Retinal pigment epithelial cell (primary cell): ENCODE measurements at regions not wholly inside any gene's neighbourhood (a gene's known extent, or its start where the extent isn't known, plus 50 kb on each side); places are given as distances from the start of the nearest gene placed in this dataset.

Experiments used
- DNase-seq: peaks from one replicate; pipeline ENCODE4 v3.0.0-alpha.2; 2010; ENCODE audit warnings: low read depth
- H3K4me3 ChIP-seq: 2 replicates; pipeline ENCODE4 v1.5.1; 2011; ENCODE audit warnings: mild to moderate bottlenecking, low read length, control low read depth, moderate library complexity
- TF ChIP-seq, protein P1 (sequence below): conservative IDR thresholded peaks from 2 replicates; pipeline ENCODE4 v1.5.1; 2011; ENCODE audit warnings: low read depth, low read length, control low read depth, inconsistent platforms

DNA sequence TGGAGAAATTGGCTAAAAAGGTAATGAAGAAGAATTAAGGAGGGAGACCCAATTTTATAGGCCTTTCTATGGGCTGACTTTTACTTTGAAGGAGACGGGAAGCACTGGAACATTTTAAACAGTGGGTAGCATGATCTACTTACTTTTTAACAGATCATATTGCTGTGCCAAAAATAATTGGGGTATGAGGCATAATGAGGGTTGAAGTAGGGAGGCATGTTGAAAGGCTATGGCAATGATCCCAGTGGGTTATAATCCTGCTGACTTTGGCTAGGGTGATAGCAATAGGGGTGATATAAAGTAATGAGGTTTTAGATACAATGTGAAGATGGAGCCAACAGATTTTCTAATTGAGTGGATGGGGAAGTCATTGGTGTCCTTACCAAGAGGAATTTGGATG is 73.2 kb downstream of the GPR37 start:
- TF ChIP-seq, protein P1, sequence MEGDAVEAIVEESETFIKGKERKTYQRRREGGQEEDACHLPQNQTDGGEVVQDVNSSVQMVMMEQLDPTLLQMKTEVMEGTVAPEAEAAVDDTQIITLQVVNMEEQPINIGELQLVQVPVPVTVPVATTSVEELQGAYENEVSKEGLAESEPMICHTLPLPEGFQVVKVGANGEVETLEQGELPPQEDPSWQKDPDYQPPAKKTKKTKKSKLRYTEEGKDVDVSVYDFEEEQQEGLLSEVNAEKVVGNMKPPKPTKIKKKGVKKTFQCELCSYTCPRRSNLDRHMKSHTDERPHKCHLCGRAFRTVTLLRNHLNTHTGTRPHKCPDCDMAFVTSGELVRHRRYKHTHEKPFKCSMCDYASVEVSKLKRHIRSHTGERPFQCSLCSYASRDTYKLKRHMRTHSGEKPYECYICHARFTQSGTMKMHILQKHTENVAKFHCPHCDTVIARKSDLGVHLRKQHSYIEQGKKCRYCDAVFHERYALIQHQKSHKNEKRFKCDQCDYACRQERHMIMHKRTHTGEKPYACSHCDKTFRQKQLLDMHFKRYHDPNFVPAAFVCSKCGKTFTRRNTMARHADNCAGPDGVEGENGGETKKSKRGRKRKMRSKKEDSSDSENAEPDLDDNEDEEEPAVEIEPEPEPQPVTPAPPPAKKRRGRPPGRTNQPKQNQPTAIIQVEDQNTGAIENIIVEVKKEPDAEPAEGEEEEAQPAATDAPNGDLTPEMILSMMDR: no peak
- no peak overlapping the region for H3K4me3 ChIP-seq
- peak; percentile 47 for DNase-seq

DNA sequence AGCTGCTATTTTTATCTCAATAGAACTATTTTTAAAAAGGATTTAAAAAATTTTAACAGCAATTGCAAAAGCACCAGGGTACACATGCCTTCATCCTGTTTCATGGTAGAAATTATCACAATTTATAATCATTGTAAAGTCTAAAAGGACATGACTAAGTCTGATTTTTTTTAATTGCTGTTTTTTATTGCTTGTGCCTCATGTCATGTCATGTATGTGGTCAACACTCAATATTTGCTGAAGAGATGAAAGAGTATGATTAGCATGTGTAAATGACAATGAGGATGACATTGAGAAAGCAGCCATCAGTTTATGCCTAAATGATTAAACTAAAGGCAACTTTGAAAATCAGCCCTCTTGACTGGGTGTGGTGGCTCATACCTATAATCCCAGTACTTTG is 74.8 kb downstream of the GPR37 start:
- TF ChIP-seq, protein P1: no peak
- no peak overlapping the region for H3K4me3 ChIP-seq
- DNase-seq: no peak

DNA sequence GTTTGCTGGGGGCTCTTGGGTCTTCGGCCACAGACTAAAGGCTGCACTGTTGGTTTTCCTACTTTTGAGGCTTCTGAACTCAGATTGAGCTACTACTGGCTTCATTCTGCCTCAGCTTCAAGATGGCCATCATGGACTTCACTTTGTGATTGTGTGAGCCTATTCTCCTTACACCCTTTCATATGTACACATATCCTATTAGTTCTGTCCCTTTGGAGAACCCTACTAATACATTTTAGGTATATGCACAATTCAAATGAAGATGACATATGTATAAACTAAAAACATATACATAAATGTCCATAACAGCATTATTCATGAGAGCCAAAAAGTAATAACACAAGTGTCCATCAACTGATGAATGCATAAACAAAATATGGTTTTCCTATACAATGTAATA is 75.7 kb downstream of the GPR37 start:
- TF ChIP-seq, protein P1: no peak
- no peak for DNase-seq
- H3K4me3 ChIP-seq: no peak overlapping the region

DNA sequence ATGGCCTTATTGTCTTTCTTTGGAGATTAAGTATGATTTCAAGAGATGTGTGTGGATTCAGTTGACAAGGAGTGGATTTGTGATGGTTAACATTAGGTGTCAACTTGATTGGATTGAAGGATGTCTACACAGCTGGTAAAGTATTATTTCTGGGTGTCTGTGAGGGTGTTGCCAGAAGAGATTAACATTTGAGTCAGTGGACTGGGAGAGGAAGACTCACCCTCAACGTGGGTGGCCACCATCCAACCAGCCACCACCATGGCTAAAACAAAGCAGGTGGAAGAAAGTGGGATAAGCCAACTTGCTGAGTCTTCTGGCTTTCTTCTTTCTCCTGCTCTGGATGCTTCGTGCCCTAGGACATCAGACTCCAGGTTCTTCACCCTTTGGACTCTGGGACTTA is 76.1 kb downstream of the GPR37 start:
- no peak for DNase-seq
- no peak overlapping the region for H3K4me3 ChIP-seq
- TF ChIP-seq, protein P1: no peak

DNA sequence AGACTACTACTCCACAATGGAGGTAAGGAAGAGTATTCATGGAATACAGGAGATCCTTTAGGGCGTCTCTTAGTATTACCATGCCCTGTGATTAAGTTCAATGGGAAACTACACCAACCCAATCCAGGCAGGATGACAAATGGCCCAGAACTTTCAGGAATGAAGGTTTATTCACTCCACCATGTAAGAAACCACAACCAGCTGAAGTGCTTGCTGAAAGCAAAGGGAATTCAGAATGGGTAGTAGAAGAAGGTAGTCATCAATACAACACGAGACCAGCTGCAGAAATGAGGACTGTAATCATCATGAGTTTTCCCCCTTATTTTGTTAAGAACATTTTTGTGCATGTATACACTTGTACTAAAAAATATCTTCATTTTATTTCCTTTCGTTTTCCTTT is 76.6 kb downstream of the GPR37 start:
- H3K4me3 ChIP-seq: no peak overlapping the region
- no peak for DNase-seq
- TF ChIP-seq, protein P1: no peak

DNA sequence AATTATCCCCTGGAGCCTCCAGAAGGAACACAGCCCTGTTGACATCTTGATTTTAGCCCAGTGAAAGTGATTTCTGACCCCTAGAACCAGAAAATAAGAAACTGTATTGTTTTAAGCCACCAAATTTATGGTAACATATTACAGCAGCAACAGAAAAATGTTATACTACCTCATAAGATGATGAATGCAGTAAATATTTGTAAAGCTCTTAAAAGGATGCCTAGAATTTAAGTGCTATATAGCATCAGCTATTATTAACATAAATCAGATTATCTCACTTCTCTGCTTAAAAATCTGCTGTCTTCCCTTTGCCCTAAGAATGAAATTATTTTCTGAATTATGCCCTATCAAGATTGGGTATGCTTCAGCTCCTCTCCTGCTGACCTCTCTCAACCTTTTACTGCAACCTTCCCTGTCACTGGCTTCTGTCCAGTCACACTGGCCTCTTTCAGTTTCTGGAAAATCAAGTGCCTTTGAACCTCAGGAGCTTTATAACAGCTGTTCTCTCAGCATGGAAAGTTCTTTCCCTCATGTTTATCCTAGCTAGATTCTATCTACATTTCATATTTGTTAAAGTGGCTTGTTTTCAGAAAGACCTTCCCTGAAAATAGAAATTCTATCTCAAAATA is 78.9 kb downstream of the GPR37 start:
- TF ChIP-seq, protein P1: no peak
- no peak overlapping the region for H3K4me3 ChIP-seq
- no peak for DNase-seq

DNA sequence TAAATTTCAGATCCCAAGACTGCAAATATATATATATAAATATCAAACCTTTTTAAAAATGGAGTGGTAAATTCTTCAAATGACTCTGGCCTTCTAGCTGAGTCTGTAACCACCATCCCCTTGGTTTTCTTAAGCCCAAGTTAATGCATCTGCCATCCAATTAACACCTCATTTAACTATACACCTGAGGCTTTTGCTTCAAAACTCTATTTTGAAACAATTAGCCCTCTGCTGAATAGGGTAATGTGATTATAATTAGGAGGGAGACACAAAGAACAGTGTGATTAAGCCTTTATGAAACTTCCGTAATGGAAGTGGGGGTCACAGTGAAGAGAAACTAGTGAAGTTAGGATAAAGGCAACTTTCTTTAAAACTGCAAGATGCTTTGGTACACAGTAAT is 83.6 kb downstream of the GPR37 start:
- DNase-seq: no peak
- H3K4me3 ChIP-seq: no peak overlapping the region
- TF ChIP-seq, protein P1: no peak
